ENCODE measurements at regions not wholly inside any gene's neighbourhood (a gene's known extent, or its start where the extent isn't known, plus 50 kb on each side); places are given as distances from the start of the nearest gene placed in this dataset.

DNA sequence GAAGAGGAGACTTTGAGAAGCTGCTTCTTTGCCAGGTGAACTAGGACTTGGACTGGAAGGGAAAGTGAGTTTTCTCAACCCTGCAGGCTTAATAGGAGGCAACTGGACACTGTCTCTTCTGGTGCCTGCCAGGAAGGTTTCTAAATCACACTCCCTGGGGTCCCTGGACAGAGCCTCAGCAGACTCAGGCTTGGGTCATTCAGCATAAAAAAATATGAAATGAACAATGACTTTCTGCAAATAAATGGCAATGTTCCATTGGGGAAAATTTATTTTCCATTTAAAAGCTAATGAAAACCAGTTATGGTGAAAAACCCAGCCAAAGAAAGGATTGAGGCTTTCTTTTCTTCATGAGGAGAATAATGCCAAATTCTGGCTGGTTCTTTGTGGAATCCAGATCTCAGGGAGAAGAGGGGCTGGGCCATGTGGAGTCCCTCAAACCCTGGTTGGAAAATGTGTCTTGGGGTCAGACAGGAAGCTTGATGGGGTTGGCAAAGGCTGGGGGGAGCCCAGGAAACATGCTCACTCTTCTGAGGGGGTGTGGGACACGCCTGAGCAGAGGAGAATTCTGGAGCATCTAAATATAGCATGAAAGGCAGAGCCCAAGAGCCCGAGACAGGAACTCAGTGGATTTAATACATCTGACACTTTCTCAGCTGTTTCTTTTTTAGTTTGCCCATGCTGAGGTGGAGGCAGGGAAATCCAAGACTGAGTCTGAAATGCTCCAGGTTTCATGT lies 65.2 kb upstream of the EMX2 start:
- DNase-seq (ENCODE audit: insufficient read length, low spot score) (no peak), FAIRE-seq (no peak)
- TF ChIP-seq CTCF (IDR thresholded peaks at IDR 0.05; ENCODE audit: insufficient read depth, missing control alignments) = no peak

DNA sequence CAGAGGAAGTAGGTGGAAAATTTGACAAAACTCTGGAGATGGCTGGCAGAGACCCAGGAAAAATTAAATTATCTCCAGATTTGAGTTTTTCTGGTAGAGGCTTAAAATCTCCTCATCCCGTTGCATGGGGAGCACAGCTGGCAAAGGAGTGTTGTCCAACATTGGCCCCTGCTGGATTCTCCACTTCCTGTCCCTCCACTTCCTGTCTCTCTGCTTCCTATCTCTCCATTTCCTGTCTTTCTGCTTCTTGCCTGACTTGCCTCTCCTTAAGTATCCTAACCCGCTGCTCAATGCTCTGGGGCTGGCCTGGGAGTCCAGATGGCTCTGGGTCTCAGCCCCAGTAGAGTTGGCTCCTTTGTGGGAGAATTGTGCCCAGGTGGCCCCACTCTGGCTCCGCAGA lies 65.8 kb upstream of the EMX2 start:
- no peak for TF ChIP-seq CTCF (IDR thresholded peaks at IDR 0.05; ENCODE audit: insufficient read depth, missing control alignments)
- FAIRE-seq = no peak

GRCh38 chr10:117476281-117476680 lies 66.3 kb upstream of the EMX2 start:
- no peak for DNase-seq (ENCODE audit: insufficient read length, low spot score)
- no peak for FAIRE-seq
- TF ChIP-seq CTCF (IDR thresholded peaks at IDR 0.05; ENCODE audit: insufficient read depth, missing control alignments) = no peak

More for the DNA sequence above, 65.8 kb upstream of the EMX2 start:
- no peak for DNase-seq (ENCODE audit: insufficient read length, low spot score)

DNA sequence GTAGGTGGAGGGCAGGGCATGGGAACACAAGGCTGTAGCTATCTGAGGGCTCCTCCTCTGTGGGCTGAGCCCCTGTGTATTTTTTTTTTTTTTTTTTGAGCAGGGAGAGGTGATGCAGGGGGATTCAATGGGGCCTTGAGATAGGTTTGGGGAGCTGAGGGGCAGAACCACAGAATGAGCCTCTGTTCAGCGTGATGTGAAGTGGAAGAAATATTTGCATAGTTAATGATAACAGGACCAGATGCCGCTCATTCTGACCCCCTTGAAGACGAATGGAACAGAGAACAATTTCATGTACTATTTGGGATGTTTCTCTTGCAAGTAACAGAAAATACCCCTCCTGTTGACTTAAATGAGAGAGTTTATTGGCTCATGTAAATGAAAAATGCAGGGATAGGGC lies 69.7 kb upstream of the EMX2 start:
- TF ChIP-seq CTCF (IDR thresholded peaks at IDR 0.05; ENCODE audit: insufficient read depth, missing control alignments) = no peak
- FAIRE-seq (no peak), DNase-seq (ENCODE audit: insufficient read length, low spot score) (no peak)

DNA sequence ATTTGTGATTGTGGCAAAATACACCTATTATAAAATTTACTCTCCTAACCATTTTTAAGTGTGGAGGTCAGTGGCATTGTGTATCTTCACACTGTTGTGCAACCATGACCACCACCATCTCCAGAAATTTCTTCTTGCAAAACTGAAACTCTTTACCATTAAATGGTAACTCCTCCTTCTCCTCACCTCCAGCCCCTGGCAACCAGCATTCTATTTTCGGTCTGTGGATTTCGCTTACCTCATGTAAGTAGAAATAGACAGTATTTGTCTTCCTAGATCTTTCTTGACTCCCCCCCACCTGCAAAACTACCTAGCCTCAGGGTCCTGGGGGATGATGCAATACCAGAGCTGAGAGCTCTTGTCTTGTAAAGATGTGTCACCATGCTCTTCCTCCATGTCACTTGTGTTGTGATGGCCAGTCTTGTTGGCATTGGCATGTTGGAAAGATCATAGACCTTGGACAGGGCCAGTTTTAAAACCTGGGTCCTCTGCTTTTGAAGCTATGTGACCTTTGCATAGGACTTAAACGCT lies 71.1 kb upstream of the EMX2 start:
- no peak for TF ChIP-seq CTCF (IDR thresholded peaks at IDR 0.05; ENCODE audit: insufficient read depth, missing control alignments)
- no peak for FAIRE-seq
- DNase-seq (ENCODE audit: insufficient read length, low spot score) = no peak

- DNase-seq (ENCODE audit: insufficient read length, low spot score) (no peak), FAIRE-seq (no peak)
- no peak for TF ChIP-seq CTCF (IDR thresholded peaks at IDR 0.05; ENCODE audit: insufficient read depth, missing control alignments)
These were observed 71.8 kb upstream of the EMX2 start for GRCh38 chr10:117470733-117471132.

- no peak for DNase-seq (ENCODE audit: insufficient read length, low spot score)
- FAIRE-seq = no peak
- TF ChIP-seq CTCF (IDR thresholded peaks at IDR 0.05; ENCODE audit: insufficient read depth, missing control alignments) = no peak
These were observed 73.9 kb upstream of the EMX2 start for GRCh38 chr10:117468665-117469064.
